ENCODE measurements at regions not wholly inside any gene's neighbourhood (a gene's known extent, or its start where the extent isn't known, plus 50 kb on each side); places are given as distances from the start of the nearest gene placed in this dataset.

DNA sequence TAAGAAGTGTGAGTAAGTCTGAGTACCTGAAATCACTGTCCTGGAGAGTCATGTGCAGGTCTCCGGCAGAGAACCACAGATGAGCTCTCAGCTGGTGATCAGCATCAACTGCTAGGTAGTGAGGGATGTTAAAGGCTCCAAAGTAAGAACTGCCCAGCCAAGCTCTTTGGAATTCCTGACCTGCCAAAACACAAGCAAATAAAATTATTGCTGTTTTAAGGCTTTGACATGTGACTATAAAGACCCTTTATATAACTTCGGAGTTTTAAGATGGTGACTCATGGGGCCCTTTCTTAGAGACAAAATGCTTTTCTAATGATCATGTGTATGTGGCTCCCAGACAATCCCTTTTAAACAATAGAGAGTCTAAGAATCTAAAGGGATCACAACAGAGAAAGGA lies 855.7 kb downstream of the TRIB2 start:
- Histone ChIP-seq H3K27ac (ENCODE audit: low read depth, low read length) (no peak overlapping the region), H4K20me1 (ENCODE audit: insufficient read depth, low read length) (no peaks in the 10 kb centered on the region), H3K27me3 (ENCODE audit: insufficient read depth, low read length) (no peaks in the 10 kb centered on the region), H3K9me3 (ENCODE audit: low read depth, low read length) (no peaks in the 10 kb centered on the region), H3K36me3 (ENCODE audit: insufficient read depth, low read length) (no peaks in the 10 kb centered on the region), H3K4me3 (ENCODE audit: insufficient read depth, low read length) (no peak overlapping the region), H3K79me2 (ENCODE audit: insufficient read depth, low read length) (no peaks in the 10 kb centered on the region), H2AFZ (ENCODE audit: low read length) (no peak overlapping the region), H3K4me2 (ENCODE audit: insufficient read depth, low read length) (no peak overlapping the region), H3K4me1 (ENCODE audit: insufficient read depth, low read length) (no peaks in the 10 kb centered on the region)
- no peak for DNase-seq (ENCODE audit: insufficient read length, low spot score, missing footprints)
- TF ChIP-seq, protein P1, sequence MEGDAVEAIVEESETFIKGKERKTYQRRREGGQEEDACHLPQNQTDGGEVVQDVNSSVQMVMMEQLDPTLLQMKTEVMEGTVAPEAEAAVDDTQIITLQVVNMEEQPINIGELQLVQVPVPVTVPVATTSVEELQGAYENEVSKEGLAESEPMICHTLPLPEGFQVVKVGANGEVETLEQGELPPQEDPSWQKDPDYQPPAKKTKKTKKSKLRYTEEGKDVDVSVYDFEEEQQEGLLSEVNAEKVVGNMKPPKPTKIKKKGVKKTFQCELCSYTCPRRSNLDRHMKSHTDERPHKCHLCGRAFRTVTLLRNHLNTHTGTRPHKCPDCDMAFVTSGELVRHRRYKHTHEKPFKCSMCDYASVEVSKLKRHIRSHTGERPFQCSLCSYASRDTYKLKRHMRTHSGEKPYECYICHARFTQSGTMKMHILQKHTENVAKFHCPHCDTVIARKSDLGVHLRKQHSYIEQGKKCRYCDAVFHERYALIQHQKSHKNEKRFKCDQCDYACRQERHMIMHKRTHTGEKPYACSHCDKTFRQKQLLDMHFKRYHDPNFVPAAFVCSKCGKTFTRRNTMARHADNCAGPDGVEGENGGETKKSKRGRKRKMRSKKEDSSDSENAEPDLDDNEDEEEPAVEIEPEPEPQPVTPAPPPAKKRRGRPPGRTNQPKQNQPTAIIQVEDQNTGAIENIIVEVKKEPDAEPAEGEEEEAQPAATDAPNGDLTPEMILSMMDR (IDR thresholded peaks at IDR 0.05; ENCODE audit: extremely low read depth, low read depth, low read length): no peak

DNA sequence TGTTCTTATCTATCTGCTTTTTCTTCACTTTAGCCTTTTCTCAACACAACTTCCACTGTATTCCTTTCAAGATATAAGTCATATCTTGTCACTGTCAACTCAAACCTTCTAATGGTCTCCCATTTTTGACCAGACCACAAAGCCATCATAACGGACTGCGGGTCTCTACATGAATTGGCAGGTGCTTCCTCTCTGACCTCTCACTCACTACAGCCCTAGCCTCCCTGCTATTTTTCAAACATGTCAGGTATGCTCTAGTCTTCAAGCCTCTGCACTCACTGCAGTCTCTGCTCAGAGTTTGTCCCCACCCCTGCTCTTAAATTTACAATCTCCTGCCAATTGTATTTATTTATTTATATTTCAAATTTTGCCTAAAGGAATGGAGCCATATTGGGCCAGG lies 858.1 kb downstream of the TRIB2 start:
- TF ChIP-seq, protein P1 (IDR thresholded peaks at IDR 0.05; ENCODE audit: extremely low read depth, low read depth, low read length): no peak
- no peak overlapping the region for H3K4me3 ChIP-seq (ENCODE audit: insufficient read depth, low read length)
- no peaks in the 10 kb centered on the region for H4K20me1 ChIP-seq (ENCODE audit: insufficient read depth, low read length)
- H3K9me3 ChIP-seq (ENCODE audit: low read depth, low read length): no peaks in the 10 kb centered on the region
- H3K4me1 ChIP-seq (ENCODE audit: insufficient read depth, low read length): no peaks in the 10 kb centered on the region
- H3K27me3 ChIP-seq (ENCODE audit: insufficient read depth, low read length): no peaks in the 10 kb centered on the region
- no peaks in the 10 kb centered on the region for H3K79me2 ChIP-seq (ENCODE audit: insufficient read depth, low read length)
- no peak overlapping the region for H3K4me2 ChIP-seq (ENCODE audit: insufficient read depth, low read length)
- no peaks in the 10 kb centered on the region for H3K36me3 ChIP-seq (ENCODE audit: insufficient read depth, low read length)
- no peak overlapping the region for H2AFZ ChIP-seq (ENCODE audit: low read length)
- DNase-seq (ENCODE audit: insufficient read length, low spot score, missing footprints): no peak
- no peak overlapping the region for H3K27ac ChIP-seq (ENCODE audit: low read depth, low read length)

GRCh38 chr2:13576406-13577036 lies 859.8 kb downstream of the TRIB2 start:
- Histone ChIP-seq H3K27me3 (ENCODE audit: insufficient read depth, low read length) (no peaks in the 10 kb centered on the region), H3K4me3 (ENCODE audit: insufficient read depth, low read length) (no peak overlapping the region), H3K79me2 (ENCODE audit: insufficient read depth, low read length) (no peaks in the 10 kb centered on the region), H3K9me3 (ENCODE audit: low read depth, low read length) (no peaks in the 10 kb centered on the region), H3K4me1 (ENCODE audit: insufficient read depth, low read length) (no peaks in the 10 kb centered on the region), H3K36me3 (ENCODE audit: insufficient read depth, low read length) (no peaks in the 10 kb centered on the region), H3K27ac (ENCODE audit: low read depth, low read length) (no peak overlapping the region), H4K20me1 (ENCODE audit: insufficient read depth, low read length) (no peaks in the 10 kb centered on the region), H3K4me2 (ENCODE audit: insufficient read depth, low read length) (no peak overlapping the region), H2AFZ (ENCODE audit: low read length) (no peak overlapping the region)
- TF ChIP-seq, protein P1 (IDR thresholded peaks at IDR 0.05; ENCODE audit: extremely low read depth, low read depth, low read length): no peak
- no peak for DNase-seq (ENCODE audit: insufficient read length, low spot score, missing footprints)

- Histone ChIP-seq H3K9me3 (ENCODE audit: low read depth, low read length) (no peaks in the 10 kb centered on the region), H3K27ac (ENCODE audit: low read depth, low read length) (no peak overlapping the region), H3K4me3 (ENCODE audit: insufficient read depth, low read length) (no peak overlapping the region), H3K79me2 (ENCODE audit: insufficient read depth, low read length) (no peaks in the 10 kb centered on the region), H2AFZ (ENCODE audit: low read length) (no peak overlapping the region), H3K27me3 (ENCODE audit: insufficient read depth, low read length) (no peaks in the 10 kb centered on the region), H3K36me3 (ENCODE audit: insufficient read depth, low read length) (no peaks in the 10 kb centered on the region), H3K4me1 (ENCODE audit: insufficient read depth, low read length) (no peaks in the 10 kb centered on the region), H3K4me2 (ENCODE audit: insufficient read depth, low read length) (no peak overlapping the region), H4K20me1 (ENCODE audit: insufficient read depth, low read length) (no peaks in the 10 kb centered on the region)
- DNase-seq (ENCODE audit: insufficient read length, low spot score, missing footprints): no peak
- TF ChIP-seq, protein P1 (IDR thresholded peaks at IDR 0.05; ENCODE audit: extremely low read depth, low read depth, low read length): no peak
These were observed 861.8 kb downstream of the TRIB2 start for GRCh38 chr2:13578547-13578946.
